ENCODE measurements at regions not wholly inside any gene's neighbourhood (a gene's known extent, or its start where the extent isn't known, plus 50 kb on each side); places are given as distances from the start of the nearest gene placed in this dataset.
"Not testable (repeated sequence)": the region's sequence is repeated elsewhere in the genome, so short reads cannot be mapped to it uniquely, and the experiment has no call there.

- no peak for DNase-seq (ENCODE audit: low read depth)
These were observed 59.0 kb upstream of the HABP2 start for GRCh38 chr10:113493882-113494301.

GRCh38 chr10:113494761-113495160 lies 58.1 kb upstream of the HABP2 start:
- no peak for DNase-seq (ENCODE audit: low read depth)

- DNase-seq (ENCODE audit: low read depth): no peak
These were observed 57.3 kb upstream of the HABP2 start for GRCh38 chr10:113495553-113495952.

GRCh38 chr10:113496111-113497109 lies 56.4 kb upstream of the HABP2 start:
- no peak for DNase-seq (ENCODE audit: low read depth)

GRCh38 chr10:113497198-113497597 lies 55.7 kb upstream of the HABP2 start:
- no peak for DNase-seq (ENCODE audit: low read depth)

- no peak for DNase-seq (ENCODE audit: low read depth)
These were observed 53.9 kb upstream of the HABP2 start for GRCh38 chr10:113498997-113499396.

GRCh38 chr10:113499806-113500205 lies 53.0 kb upstream of the HABP2 start:
- DNase-seq (ENCODE audit: low read depth): no peak

- not testable (repeated sequence) for DNase-seq (ENCODE audit: low read depth)
These were observed 51.8 kb upstream of the HABP2 start for GRCh38 chr10:113501031-113501430.
